GM21737 (cell line): ENCODE measurements at regions not wholly inside any gene's neighbourhood (a gene's known extent, or its start where the extent isn't known, plus 50 kb on each side); places are given as distances from the start of the nearest gene placed in this dataset.

ENCODE experiments used
- ATAC-seq: cut with Tn5 transposase; IDR thresholded peaks from one replicate; pipeline ENCODE4 v1.9.1; 2021; ENCODE audit warnings: mild to moderate bottlenecking, moderate library complexity; ENCODE audit not compliant: unreplicated experiment

DNA sequence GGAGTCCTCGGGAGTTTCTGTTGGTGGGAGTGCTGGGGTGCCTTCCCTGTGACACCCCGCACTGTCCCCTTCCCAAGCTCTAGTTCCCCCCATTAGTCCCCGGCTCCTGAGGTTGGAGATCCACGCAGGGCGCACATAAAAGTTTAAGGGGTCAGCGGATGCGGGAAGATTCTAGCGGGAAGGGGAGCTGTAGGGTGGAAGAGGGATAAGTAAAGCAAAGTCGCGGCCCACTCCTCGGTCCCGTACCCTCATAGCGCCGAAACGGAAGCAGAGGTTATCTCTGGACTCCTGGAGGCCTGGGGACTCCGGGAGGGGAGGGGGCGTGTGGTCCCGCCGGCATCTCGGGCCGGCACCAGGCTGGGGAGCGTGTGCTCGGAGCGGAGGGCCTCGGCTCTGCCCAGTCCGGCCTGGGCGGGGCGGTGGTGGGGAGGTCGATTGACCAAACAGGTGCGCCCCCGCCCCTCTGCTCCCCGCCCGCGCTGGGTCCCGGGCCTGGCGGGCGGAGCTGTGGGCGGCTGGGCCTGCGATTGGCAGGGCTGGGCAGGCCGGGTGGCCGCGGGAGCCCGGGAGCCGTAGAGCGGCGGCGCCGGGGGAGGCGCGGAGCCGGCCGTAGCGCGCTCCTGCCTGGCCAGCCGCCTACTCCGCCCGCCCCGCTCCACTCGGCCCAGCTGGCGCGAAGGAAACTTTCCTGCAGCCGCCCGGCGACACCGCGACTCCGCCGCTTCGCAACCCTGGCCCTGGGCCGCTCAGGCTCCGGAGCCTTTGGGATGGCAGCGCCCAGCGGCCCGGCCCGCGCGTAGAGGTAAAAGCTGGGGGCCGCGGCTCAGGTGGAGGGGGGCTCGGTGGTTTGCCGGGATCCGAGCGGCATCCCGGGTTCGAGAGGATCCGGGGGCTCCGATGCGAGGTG, 52.2 kb upstream of the DAB2IP start:
- no peak for ATAC-seq

DNA sequence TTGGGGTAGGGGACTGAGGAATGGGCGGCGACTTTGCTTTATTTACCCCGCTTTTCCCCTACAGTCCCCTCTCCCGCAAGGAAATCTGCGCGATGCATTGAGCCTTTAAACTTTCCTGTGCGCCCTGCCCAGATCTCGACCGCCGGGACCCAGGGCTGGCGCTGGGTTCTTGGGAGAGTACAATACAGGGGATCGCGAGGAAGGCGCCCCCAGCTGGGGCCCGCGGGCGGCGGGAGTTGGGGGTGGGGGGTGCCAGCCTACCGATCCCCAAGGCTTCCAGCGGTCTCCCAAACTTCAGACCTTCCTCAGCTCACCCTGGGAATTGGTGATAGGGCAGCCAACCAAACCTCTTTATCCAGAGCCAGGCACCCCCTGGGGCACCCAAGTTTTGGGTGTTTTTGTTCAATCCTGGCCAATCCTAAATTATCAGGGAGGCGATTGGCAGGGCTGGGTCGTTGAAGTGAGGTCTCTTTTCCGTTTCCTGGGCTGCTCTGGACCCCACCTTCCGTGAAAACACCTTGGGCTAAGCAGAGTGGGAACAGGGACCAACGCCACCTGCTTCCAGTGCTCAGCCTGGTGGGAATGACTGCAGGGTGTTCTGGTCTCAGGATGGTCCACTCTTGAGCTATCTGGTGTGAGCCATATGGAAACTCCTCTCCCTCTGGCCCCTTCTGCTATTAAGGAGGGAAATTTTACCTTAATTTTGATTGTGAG, 51.4 kb upstream of the DAB2IP start:
- no peak for ATAC-seq

DNA sequence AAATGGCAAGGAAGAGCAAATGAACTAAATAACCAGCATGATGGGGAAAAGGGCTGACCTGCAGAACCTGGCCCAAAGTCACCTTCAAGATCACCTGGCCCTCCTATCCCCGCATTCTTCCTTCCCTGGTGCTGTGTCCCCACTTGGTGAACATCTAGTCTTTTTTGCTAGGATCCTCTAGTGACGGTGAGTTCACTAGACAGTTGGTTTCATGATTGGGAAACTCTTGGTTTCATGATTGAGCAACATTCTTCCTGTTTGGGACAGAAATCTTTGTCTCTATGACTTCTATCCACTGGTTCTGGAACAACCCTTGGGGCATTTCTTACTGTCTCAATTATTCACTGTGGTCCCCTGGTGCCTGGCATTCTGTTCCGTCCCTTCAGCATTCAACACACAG, 50.2 kb upstream of the DAB2IP start:
- no peak for ATAC-seq
